Stimulated activated memory B cell treated with anti-CD40 and anti-IgM and Interleukin-4, amounts not matched to agents 10 μg/mL and 1 μg/mL and 100 μg/mL, for 72 hours (primary cell): ENCODE measurements at regions not wholly inside any gene's neighbourhood (a gene's known extent, or its start where the extent isn't known, plus 50 kb on each side); places are given as distances from the start of the nearest gene placed in this dataset.

Source experiments
- ATAC-seq: fragments of 150-1000 bp; cut with Tn5 transposase; 2 replicates; pipeline ENCODE4 v1.10.0; 2021
- H3K27ac Mint-ChIP-seq: one replicate; pipeline ENCODE4 v1.8.0; 2022; ENCODE audit warnings: mild to moderate bottlenecking, mixed read lengths
- H3K27me3 Mint-ChIP-seq: one replicate; pipeline ENCODE4 v1.8.0; 2022; ENCODE audit warnings: mixed read lengths
- H3K36me3 Mint-ChIP-seq: one replicate; pipeline ENCODE4 v1.8.0; 2022; ENCODE audit warnings: mixed read lengths
- H3K4me1 Mint-ChIP-seq: one replicate; pipeline ENCODE4 v1.8.0; 2022; ENCODE audit warnings: mixed read lengths
- H3K4me3 Mint-ChIP-seq: one replicate; pipeline ENCODE4 v1.8.0; 2022; ENCODE audit warnings: mild to moderate bottlenecking, moderate library complexity, mixed read lengths
- H3K9me3 Mint-ChIP-seq: one replicate; pipeline ENCODE4 v1.8.0; 2022; ENCODE audit warnings: mixed read lengths

DNA sequence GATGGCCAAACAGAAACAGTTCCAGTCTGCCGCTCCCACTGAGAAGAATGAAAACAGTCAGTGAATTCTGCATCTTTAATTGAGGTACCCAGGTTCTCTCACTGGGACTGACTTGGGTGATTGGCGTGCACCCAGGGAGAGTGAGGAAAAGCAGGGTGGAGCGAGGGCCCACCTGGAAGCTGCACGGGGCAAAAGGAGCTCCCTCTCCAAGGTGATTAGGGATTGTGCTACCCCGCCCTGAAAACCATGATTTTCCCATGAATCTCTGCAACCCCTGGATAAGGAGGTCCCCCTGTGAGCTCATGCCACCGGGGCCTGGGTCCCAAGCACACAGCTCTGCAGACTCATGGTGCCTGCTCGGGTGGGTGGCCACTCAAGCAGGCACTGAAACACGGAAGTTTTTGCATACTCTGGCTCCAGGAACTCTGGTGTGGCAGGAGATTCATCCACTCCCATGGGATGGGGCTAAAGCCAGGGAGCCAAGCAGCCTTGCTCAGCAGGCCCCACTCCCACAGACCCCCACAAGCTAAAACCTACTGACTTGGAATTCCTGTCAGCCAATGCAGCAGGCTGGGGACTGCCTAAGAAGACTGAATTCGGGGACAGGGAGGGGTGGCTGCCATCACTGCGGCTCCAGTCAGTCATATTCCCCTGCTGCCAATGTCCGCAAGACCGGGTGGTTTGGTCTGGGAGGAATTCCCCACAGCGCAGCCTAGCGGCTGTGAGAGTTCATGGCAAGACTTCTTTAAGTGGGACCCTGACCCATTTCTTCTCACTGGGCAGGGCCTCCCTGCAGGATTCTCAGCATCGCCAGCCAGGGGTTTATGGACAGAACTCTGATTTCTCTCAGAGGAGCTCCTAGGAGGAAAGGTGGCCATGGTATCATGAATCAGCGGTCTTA is 652.2 kb upstream of the RGMB start:
- no peaks in the 10 kb centered on the region for H3K27me3 Mint-ChIP-seq
- peak; percentile 12 for ATAC-seq
- H3K4me3 Mint-ChIP-seq: no peak overlapping the region
- H3K36me3 Mint-ChIP-seq: no peaks in the 10 kb centered on the region
- H3K4me1 Mint-ChIP-seq: no peaks in the 10 kb centered on the region
- no peak overlapping the region for H3K27ac Mint-ChIP-seq
- H3K9me3 Mint-ChIP-seq: no peaks in the 10 kb centered on the region

DNA sequence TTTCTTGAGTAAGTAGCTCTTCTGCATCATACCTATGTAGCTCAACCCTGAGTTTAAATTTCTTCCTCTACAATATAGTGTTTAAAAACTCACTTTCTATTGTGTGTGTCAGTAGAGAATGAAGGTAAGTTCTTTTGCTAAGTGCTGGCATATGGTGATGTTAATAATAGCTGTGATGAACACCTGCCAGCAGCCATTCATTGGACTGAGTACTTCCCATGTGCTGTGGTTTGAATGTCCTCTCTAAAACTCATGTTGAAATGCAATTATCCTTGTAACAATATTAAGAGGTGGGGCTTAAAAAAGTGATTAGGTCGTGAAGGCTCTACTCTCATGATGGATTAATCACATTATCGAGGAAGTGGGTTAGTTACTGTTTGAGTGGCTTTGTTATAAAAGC is 645.2 kb upstream of the RGMB start:
- H3K4me3 Mint-ChIP-seq: no peak overlapping the region
- no peak overlapping the region for H3K27ac Mint-ChIP-seq
- ATAC-seq: no peak
- H3K27me3 Mint-ChIP-seq: no peaks in the 10 kb centered on the region
- H3K36me3 Mint-ChIP-seq: no peaks in the 10 kb centered on the region
- no peaks in the 10 kb centered on the region for H3K4me1 Mint-ChIP-seq
- no peaks in the 10 kb centered on the region for H3K9me3 Mint-ChIP-seq

DNA sequence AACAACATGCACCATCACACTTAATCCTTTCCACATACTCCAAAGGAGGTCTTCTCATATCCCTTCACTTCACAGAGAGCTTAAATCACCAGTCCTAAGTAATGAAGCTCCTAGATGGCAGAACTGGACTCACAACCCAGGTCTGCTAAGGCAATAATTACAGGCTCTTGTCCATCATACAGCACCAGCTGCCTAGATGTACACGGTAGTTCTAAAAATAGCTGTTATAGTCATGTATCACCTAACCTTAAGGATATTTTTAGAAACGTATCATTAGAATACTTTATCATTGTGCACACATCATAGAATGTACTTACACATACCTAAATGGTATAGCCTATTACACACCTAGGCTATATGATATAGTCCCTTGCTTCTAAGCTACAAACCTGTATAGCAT is 644.6 kb upstream of the RGMB start:
- Mint-ChIP-seq H3K4me1 (no peaks in the 10 kb centered on the region), H3K9me3 (no peaks in the 10 kb centered on the region), H3K27me3 (no peaks in the 10 kb centered on the region), H3K27ac (no peak overlapping the region), H3K4me3 (no peak overlapping the region), H3K36me3 (no peaks in the 10 kb centered on the region)
- no peak for ATAC-seq

DNA sequence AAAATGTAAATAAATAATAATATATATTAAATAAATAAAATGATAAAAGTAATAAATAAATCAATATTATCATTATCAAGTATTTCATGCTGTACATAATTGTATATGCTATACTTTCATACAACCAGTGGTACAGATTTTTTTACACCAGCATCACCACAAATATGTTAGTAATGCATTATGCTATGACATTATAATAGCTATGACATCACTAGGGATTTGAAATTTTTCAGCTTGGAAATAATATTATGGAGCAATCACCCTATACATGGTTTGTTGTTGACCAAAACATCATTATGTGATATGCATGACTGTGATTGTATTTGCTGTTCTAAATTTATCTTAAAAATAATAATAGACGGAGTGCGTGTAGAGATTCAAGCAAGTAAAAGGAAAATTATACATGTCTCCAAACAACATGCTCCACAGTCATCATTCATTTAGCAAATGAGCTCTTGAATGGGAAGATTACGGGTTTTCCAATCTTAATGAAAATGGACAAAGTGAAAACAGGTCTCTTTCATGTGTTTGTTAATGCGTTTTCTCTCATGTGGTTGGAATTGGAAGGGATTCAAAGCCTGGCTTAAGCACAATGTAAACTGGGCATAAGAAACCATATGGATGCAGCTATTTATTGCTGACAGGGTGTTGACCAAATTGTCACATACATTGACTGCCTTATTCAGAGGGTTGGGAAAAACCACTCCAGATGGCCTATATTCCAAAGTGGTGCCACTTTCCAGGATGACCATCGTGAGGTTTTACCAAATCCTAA is 643.0 kb upstream of the RGMB start:
- ATAC-seq: no peak

DNA sequence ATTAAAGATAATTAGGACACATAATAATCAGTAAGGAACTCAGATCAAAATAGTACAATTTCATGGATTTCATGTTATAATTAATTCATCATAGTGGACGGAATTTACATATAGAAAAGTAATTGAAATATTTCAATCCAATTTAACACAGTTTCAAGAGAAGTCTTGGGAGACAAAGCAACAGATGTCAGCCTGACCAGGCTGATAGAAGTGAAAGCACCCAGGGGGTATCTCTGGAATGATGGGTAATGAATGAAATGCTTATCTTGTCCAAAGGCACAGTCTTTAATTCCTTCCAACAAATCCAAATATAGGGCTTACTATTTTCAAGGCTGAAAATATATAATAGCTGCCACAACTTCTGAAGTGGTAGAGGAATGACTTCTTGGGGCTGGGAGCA is 629.3 kb upstream of the RGMB start:
- Mint-ChIP-seq H3K4me3 (no peak overlapping the region), H3K27ac (no peak overlapping the region), H3K4me1 (no peaks in the 10 kb centered on the region), H3K9me3 (no peaks in the 10 kb centered on the region), H3K27me3 (no peaks in the 10 kb centered on the region), H3K36me3 (no peaks in the 10 kb centered on the region)
- ATAC-seq: no peak

More for the DNA sequence above, 643.0 kb upstream of the RGMB start:
- no peak overlapping the region for H3K4me3 Mint-ChIP-seq
- no peaks in the 10 kb centered on the region for H3K4me1 Mint-ChIP-seq
- no peaks in the 10 kb centered on the region for H3K36me3 Mint-ChIP-seq
- no peaks in the 10 kb centered on the region for H3K9me3 Mint-ChIP-seq
- H3K27ac Mint-ChIP-seq: no peak overlapping the region
- H3K27me3 Mint-ChIP-seq: no peaks in the 10 kb centered on the region

DNA sequence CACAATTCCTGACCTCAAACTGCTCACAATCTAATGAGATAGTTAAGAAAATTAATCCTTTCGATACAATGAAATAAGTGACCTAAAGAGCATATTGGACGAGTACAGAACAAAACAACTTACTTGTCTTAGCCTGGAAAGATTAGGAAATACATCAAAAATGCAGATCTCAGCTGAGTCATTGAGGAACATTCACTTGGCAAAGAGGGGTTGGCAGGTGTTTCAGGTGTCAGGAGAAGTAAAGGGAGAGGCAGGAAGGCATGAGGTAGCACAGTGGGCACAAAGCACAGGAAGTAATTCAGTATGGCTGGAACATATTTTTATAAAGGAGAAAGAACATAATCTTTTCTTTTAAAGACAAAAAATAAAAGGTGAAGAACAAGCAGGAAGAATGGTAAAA is 628.8 kb upstream of the RGMB start:
- no peak for ATAC-seq
- H3K4me1 Mint-ChIP-seq: no peaks in the 10 kb centered on the region
- no peaks in the 10 kb centered on the region for H3K36me3 Mint-ChIP-seq
- no peak overlapping the region for H3K27ac Mint-ChIP-seq
- no peak overlapping the region for H3K4me3 Mint-ChIP-seq
- no peaks in the 10 kb centered on the region for H3K27me3 Mint-ChIP-seq
- no peaks in the 10 kb centered on the region for H3K9me3 Mint-ChIP-seq

DNA sequence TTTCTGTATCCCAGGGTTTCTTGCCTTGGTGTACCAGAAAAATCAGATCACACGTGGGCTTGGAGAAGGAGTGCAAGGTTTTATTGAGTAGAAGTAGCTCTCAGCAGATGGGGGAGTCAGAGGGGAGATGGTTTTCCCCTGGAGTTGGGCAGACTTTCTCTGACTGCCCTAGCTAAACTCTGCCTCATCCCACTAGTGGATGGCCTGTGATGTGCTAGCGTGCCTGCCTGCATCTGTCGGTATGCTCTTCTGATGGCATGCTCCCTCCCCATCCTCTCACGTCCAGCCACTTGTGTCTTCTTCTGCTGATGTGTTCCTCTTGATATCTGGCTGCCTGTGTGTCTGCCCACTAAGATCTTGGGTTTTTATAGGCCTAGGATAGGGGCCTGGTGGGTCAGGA is 616.1 kb upstream of the RGMB start:
- H3K4me3 Mint-ChIP-seq: no peak overlapping the region
- no peaks in the 10 kb centered on the region for H3K27me3 Mint-ChIP-seq
- H3K4me1 Mint-ChIP-seq: no peaks in the 10 kb centered on the region
- no peak for ATAC-seq
- no peak overlapping the region for H3K27ac Mint-ChIP-seq
- no peaks in the 10 kb centered on the region for H3K9me3 Mint-ChIP-seq
- no peaks in the 10 kb centered on the region for H3K36me3 Mint-ChIP-seq

DNA sequence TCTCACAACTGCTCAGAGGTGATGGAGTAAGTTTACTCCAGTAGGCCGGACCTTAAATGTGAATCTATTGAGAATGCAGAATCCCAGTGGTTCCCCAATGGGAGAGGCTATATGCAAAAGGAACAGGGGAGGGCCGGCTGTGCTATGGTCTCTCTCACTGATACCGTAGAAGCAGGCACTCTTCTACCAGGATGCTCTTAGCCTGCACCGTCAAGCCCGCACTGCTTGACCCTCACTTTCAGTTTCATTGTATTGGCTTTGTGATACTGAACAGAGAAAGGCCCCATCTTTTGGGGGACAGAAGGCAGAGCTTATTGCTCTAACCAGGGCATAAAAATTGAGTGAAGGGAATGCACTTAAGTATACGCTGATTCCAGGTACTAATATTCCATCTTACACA is 615.0 kb upstream of the RGMB start:
- no peak overlapping the region for H3K4me3 Mint-ChIP-seq
- no peaks in the 10 kb centered on the region for H3K36me3 Mint-ChIP-seq
- H3K27ac Mint-ChIP-seq: no peak overlapping the region
- ATAC-seq: no peak
- no peaks in the 10 kb centered on the region for H3K4me1 Mint-ChIP-seq
- H3K27me3 Mint-ChIP-seq: no peaks in the 10 kb centered on the region
- H3K9me3 Mint-ChIP-seq: no peaks in the 10 kb centered on the region

DNA sequence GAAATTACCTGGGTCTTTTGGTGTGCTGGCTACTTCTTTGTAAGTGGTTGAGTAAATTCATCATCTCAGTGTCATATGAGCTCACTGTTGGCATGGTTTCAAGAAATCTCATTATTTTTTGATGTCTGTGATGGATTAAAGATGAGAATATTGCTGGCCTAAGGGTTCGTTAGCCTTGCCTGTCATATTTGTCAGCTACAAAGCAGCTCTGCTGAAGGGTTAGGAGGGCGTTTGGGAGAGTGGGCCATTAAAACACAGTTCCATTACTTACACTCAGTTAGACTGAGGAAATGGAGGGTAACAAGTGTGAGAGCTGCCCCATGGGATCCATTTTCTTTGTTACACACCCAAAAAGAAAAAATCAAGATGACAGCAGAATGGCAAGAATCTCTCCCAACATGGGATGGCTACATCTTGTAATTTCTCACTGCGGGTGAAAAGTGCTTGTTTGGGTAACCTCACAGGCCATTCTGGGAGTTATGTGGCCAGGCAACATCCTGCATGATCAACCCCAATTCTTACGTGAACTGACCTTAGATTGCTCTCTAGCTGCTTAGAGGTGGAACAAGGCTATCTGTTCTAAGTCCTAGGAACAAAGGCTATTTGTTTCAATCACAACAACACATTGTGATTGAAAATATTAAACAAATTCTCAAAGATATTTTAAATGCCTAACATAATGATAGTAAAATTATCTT is 609.5 kb upstream of the RGMB start:
- no peaks in the 10 kb centered on the region for H3K4me1 Mint-ChIP-seq
- no peak for ATAC-seq
- no peaks in the 10 kb centered on the region for H3K9me3 Mint-ChIP-seq
- no peaks in the 10 kb centered on the region for H3K27me3 Mint-ChIP-seq
- no peak overlapping the region for H3K4me3 Mint-ChIP-seq
- H3K36me3 Mint-ChIP-seq: no peaks in the 10 kb centered on the region
- no peak overlapping the region for H3K27ac Mint-ChIP-seq

DNA sequence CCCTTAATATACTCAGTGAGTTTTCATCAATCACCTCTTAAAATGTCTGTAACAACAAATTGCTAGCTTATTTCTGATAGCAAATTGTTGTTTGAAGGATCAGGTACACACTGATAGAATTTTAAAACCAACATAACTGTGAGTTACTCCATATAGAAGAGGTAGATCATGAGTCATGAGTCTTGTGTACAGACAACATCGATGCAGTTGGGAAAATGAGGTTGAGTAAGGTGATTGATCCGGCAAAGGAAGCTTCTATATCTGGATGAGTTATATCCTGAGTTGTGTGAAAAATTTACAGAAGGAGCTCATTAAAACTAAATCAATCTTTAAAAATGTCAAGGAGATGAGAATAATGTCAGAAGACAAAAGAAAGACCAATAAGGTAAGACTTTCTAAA is 604.6 kb upstream of the RGMB start:
- no peak overlapping the region for H3K4me3 Mint-ChIP-seq
- H3K36me3 Mint-ChIP-seq: no peaks in the 10 kb centered on the region
- no peaks in the 10 kb centered on the region for H3K9me3 Mint-ChIP-seq
- H3K27me3 Mint-ChIP-seq: no peaks in the 10 kb centered on the region
- H3K27ac Mint-ChIP-seq: no peak overlapping the region
- no peak for ATAC-seq
- H3K4me1 Mint-ChIP-seq: no peaks in the 10 kb centered on the region

DNA sequence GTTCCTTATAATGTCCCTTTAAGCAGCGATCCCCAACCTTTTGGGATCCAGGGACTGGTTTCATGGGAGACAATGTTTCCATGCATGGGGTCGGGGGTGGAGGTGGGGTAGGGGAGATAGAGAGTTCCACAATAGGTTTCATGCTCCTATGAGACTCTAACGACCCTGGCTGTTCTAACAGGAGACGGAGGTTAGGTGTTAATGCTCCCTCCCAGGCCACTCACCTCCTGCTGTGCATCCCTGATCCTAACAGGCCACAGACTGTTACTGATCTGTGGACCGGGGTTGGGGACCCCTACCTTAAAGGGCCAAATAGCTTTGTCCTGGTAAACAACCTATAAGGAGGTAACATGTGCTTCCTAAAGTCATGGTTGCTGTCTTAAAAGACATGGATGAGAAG is 602.5 kb upstream of the RGMB start:
- no peaks in the 10 kb centered on the region for H3K9me3 Mint-ChIP-seq

DNA sequence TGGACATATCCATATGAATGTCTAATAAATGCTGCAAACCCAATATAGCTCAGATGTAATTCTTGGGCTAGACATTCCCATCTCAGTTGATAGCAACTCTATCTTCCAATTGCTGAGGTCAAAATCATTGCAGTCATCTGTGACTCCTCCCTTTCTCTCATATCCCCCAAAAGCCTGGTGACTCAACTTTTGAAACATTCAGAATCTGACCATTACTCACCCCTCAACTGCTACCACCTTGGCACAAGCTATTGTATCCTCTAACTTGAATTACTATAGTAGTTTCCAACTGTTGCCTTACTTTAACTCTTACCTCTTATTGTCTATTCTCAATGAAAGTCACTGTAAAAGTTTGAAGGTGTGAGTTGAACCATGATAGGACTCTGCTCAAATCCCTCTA is 600.1 kb upstream of the RGMB start:
- Mint-ChIP-seq H3K9me3 (peaks cover 3% of the 10 kb centered on the region), H3K4me1 (no peaks in the 10 kb centered on the region), H3K4me3 (no peak overlapping the region), H3K27me3 (no peaks in the 10 kb centered on the region), H3K27ac (no peak overlapping the region), H3K36me3 (no peaks in the 10 kb centered on the region)
- no peak for ATAC-seq

More for the DNA sequence above, 602.5 kb upstream of the RGMB start:
- H3K27ac Mint-ChIP-seq: no peak overlapping the region
- no peak for ATAC-seq
- no peaks in the 10 kb centered on the region for H3K4me1 Mint-ChIP-seq
- H3K36me3 Mint-ChIP-seq: no peaks in the 10 kb centered on the region
- H3K4me3 Mint-ChIP-seq: no peak overlapping the region
- H3K27me3 Mint-ChIP-seq: no peaks in the 10 kb centered on the region

DNA sequence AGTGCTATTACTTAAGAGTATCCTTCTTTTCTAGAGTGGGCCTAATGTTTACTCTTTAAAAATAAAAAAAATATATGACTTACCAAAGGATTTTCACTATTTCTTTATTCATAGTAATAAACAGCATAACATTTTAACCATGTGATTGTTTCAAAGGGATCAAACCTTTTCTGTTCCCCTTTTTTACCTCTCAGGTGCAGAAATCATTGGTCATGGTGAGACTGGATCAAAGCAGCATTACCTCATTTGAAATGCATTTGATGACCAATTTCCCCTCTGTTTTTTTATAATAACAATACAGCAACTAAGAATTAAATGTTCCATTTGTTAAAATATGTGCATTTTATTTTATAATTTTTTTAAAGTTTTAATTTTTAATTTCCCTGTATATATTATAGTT is 598.0 kb upstream of the RGMB start:
- H3K27ac Mint-ChIP-seq: no peak overlapping the region
- H3K9me3 Mint-ChIP-seq: peaks cover 3% of the 10 kb centered on the region
- H3K36me3 Mint-ChIP-seq: no peaks in the 10 kb centered on the region

DNA sequence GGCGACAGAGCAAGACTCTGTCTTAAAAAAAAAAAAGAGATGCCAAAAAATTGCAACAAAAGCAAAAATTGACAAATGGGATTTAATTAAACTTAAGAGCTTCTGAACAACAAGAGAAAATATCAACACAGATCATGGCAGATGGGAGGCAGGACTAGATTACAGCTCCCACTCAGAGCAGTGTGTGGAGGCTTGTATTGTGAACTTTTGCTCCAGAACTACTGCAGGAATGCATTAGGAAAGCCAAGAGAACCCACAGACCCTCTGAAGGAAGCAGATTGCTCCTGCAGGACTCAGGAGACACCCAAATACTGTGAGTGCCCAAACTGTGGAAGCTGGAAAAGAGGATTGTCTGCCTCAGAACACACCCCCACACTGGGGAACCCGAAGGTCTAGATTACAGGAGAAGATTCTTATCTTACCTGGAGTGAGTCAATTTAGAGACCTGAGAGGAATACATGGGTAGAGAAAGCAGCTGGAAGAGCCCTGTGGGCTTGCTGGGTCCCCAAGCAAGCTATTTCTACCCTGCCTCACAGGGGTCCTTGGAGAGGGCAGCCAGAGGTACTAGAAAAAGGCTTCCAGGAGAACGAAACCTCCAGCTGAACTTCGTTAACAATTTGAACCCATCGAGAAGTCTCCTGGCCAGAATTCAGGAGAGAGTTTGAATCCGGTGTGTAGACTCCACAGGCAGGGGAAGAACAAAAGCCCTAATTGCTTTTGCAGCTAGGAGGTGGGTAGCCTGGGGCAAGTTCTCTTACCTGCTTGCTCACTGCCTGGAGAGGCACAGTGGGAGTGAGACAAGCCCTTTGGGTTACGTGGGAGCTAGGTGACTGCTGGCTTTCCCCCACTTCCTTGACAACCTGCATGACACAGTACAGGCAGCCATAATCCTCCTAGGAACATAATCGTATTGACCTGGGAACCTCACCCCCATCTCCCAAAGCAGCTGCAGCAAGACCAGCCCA is 593.4 kb upstream of the RGMB start:
- no peaks in the 10 kb centered on the region for H3K4me1 Mint-ChIP-seq
- no peaks in the 10 kb centered on the region for H3K36me3 Mint-ChIP-seq
- peaks cover 11% of the 10 kb centered on the region for H3K9me3 Mint-ChIP-seq
- H3K27me3 Mint-ChIP-seq: no peaks in the 10 kb centered on the region
- H3K4me3 Mint-ChIP-seq: no peak overlapping the region
- ATAC-seq: no peak
- H3K27ac Mint-ChIP-seq: no peak overlapping the region

More for the DNA sequence above, 598.0 kb upstream of the RGMB start:
- H3K27me3 Mint-ChIP-seq: no peaks in the 10 kb centered on the region
- H3K4me1 Mint-ChIP-seq: no peaks in the 10 kb centered on the region
- ATAC-seq: no peak
- no peak overlapping the region for H3K4me3 Mint-ChIP-seq
